IPS-NIHi7 (cell line): ENCODE measurements at regions not wholly inside any gene's neighbourhood (a gene's known extent, or its start where the extent isn't known, plus 50 kb on each side); places are given as distances from the start of the nearest gene placed in this dataset.
A peak's percentile ranks its signal among the peaks of the same experiment; 100 is the strongest.

Source experiments
- DNase-seq: peaks from one replicate; pipeline ENCODE4 v3.0.0; 2012; ENCODE audit warnings: mixed read lengths; ENCODE audit errors: extremely low spot score

DNA sequence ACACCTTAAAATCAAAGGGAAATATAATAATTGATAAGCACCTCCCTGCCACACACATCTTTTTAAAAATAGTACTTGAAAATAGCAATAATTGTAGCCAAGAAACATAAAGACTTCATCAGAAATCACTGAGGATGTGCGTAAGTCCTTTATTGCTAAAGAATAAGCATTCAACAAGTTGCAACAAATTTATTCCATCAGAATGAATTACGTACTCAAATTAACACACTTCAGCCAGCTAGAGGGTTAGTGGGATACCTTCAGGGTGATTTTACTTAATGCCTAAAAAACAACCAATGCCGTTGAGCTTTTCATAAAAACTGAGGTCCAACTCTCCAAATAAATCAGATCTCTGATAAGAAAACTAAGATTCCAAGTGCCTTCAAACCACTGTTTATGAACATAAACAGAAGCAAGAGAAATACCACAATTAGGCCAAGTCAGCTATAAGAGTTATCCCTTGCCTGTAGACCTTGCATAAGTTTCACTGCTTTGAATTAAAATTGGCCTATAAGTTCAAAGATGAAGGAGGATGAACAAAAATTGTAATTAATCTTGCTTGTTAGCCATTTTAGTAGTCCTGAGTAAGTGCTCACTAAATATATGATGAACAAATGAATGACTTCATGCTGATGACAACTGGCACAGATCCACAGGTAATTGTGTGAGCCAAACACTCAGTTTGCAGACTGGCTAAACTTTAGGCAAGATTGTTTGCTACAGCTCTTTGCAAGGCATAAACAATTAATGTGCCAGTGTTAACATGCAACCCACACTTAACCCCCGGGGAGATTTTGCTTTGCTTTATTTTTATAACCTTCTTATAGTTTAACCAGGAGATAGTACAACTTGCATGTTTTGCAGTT, 375.1 kb upstream of the THBS1 start:
- DNase-seq: no peak

DNA sequence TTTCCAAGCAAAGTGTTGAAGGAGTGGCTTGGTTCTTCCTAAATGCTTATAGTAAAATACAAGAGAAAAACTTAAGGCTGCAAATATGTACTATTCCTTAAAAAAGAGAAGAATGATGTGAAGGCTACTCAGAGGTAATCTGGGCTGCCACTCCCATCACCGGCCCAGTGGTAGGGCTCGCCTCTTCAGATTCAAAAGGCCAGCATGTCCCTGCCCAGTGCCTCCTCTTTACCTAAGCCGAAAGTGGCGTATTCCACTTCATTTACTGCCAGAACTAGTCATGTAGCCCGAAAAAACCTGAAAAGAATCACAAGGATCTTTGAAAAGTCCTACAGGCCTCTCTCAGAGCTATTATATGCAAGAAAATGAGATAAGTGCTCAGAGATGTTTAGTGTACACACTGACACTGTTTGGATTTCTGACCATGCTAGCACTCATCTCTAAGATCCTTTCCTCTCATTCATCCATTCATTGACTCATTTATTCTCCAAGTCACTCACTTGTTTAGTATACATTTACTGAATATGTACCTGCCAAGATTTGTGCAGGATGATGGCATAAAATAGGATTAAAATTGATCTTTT, 373.3 kb upstream of the THBS1 start:
- DNase-seq: no peak

DNA sequence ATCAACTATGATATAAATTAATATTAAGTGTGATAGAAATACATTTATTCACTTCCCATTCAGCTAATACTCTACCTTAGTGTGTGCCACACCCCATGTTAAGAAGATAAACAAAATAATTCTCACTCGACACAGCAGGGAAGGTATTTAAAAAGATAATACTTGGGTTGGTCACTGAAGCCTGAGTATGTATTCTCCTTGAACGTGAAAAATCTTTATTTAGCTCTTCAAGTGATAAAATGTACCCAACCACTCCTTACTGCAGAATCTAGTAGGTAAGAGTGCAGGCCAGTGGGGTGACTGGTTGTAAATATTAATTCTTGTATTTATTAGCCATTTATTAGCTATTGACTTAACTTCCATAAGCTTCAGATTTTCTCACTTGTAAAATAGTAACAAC, 372.7 kb upstream of the THBS1 start:
- no peak for DNase-seq

DNA sequence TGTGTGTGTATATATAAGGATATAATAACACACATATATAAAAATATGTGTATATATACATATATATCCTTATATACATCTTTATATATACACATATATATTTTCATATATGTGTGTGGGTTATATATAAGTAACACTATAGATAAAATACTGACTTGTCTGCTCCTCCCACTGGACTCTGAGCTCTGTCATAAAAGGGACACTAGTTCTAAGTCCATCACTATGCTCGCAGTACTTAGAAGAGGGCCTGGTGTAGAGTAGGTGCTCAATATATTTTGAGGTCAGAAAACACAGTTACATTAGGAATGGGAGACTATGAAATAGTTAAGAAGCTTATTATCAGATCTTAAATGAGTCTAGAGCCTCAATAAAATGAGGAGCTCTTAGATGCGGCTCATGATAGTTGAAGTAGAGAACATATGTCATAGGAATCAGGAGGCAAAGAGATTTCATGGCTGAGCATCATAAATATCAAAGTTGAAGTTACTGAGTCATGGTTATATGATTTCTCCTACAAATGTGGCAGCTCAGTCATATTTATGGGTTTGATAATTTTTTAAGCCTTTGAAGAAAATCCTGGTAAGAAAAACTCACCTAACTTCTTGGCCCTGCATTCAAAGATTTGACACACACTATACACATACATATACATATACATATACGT, 371.2 kb upstream of the THBS1 start:
- no peak for DNase-seq

DNA sequence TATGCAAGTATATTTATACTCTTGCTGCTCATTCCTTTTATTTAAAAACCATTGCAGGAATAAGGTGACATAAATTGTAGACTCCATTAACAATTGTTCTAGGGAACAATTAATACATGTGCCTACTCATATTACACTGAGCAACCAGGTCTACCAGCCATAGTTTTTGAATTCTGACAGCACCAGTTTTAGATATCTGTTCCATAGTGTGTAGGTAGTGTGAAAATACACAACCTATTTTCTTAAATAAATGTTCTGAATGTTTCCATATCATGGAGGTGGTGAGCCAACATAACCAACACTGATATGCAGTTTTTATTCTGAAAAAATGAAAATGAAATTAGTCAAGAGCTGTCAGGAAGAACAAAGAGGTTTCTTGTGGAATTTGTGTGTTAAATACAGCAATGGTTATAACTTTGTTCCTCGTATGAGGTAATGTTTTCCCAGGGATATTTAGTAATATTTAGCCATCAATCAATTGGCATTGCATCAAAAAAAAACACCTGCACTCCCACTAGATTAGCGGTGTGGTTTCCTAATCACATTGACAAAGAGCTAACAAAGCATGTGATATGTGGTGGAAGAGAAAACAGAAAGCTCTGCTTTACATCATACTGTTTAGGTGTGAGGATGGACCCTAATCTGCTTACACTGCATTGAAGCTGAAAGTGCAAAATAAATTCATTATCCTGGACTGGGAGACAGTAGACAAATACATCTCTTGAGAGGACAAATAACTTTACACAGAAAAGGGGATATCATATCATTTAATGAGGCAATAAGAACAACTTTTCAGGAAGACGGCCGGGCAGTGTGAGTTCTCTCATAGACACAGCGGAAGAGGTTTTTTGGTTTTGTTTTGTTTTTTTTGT, 369.5 kb upstream of the THBS1 start:
- DNase-seq: no peak

DNA sequence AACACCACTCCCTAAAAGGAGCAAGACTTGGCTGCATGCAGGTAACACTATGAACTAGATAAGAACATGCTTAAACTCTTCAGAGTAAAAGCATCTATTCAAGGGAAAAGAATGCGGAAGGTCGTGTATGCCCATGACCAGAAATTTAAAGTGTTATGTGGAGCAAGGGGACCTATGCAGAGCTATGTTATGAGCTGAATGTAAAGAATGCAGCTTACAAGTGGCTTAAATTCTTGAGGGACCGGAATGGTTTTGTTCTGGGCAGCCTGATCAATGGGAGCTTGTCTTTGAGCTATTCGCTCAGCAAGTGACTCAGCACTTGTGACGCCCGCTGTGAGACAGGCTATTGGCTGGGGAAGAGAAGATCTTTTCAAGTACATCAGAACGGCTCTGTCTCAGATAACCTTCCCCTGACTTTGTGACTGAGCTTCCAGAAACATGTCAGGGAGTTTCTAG, 367.5 kb upstream of the THBS1 start:
- peak; percentile 86 for DNase-seq

DNA sequence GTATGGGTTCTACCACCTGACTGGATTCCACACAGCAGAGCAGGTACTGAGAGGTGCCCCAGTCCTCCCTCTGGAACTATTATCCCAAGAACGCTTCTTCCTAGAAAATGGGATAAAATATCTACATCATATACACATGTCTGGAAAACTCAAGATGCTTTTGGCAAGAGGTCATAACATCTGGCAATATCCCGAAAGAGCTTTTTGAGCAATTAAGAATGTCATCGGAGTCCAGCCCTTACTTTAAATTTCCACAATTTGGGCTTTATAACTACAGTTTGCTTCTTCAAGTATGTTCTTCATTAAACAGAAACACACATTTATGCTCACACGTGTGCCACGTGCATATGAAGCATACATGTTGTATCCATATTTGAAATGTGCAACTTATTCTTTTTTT, 365.9 kb upstream of the THBS1 start:
- no peak for DNase-seq

DNA sequence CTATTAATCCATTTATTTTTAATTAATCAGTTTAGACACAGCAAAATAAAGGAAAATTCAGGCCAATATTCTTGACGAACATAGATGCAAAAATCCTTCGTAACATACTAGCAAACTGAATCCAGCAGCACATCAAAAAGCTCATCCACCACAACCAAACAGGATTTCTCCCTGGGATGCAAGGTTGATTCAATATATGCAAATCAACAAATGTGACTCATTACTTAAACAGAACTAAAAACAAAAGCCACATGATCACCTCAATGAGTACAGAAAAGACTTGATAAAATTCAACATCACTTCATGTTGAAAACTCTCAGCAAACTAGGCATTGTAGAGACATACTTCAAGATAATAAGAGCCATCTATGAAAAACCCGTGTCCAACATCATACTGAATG, 364.1 kb upstream of the THBS1 start:
- no peak for DNase-seq

DNA sequence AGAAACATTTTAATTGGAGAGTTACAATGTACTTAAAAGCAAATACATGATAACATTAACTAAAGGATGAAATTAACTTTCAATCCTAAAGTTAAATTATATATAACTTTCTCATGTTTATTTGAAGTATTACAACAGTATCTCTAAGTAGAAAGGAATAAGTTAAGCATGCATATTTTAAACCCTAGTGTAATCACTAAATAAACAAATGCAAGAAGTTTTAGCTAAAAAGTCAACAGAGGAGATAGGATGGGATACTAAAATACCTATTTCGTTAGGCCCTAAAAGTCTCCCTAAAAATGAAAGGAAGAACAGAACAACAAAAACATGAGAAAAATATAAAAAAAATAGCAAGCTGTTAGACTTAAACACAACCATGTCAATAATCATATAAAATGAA, 361.3 kb upstream of the THBS1 start:
- DNase-seq: no peak

DNA sequence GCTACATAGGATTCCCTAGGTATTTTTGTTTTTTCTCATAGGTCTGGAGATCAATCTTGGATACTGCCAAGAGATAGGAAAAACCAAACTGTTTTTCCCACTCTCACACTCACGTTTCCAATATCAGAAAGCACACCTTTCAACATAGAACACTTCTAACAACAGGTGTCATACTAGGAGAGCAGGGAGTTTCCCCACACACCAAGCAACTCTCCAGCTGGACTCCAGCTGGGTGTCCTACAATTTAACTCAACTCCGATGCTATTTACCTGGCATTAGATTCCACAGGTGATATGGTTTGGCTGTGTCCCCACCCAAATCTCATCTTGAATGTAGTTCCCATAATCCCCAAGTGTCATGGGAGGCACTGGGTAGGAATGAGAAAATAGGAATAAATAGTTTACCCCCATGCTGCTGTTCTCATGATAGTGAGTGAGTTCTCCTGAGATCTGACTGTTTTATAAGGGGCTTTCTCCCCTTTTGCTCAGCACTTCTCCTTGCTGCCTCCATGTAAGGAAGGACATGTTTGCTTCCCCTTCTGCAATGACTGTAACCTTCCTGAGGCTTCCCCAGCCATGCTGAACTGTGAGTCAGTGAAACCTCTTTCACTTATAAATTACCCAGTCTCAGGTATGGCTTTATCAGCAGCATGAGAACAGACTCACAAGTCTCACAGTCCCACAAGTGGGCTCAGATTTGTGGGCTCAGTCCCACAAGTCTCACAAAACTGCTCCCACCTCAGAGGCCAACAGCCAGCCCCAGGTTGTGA, 354.5 kb upstream of the THBS1 start:
- DNase-seq: no peak

DNA sequence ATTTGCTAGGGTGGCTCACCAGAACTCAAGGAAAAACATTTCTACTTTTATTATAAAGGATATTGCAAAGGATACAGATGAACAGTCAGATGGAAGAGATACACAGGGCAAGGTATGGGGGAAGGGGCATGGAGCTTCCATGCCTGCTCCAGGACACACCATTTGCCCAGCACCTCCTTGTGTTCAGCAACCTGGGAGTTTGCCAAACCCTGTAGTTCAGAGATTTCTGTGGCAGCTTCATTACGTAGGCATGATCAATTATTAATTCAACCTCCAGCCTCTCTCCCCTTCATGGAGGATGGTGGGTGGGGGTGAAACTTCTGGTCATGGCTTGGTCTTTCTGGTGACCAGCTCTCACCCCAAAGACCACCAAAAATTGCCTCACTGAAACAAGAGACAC, 353.9 kb upstream of the THBS1 start:
- no peak for DNase-seq

DNA sequence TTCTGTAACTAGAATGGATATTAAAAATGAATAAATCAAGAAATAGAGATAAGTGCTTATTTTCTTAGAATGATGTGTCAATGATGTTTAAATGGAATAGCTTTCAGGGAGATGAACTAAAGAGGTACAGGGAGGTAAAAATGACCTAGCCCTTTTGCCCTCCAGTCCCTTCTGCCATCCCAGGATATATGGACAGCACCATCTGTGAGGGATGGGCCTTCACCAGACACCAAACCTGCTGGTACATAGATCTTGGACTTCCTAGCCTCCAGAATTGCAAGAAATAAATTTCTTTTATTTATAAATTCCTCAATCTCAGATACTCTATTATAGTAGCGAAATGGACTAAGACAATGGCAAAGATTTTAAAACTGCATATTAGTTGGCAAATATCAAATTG, 352.0 kb upstream of the THBS1 start:
- no peak for DNase-seq

DNA sequence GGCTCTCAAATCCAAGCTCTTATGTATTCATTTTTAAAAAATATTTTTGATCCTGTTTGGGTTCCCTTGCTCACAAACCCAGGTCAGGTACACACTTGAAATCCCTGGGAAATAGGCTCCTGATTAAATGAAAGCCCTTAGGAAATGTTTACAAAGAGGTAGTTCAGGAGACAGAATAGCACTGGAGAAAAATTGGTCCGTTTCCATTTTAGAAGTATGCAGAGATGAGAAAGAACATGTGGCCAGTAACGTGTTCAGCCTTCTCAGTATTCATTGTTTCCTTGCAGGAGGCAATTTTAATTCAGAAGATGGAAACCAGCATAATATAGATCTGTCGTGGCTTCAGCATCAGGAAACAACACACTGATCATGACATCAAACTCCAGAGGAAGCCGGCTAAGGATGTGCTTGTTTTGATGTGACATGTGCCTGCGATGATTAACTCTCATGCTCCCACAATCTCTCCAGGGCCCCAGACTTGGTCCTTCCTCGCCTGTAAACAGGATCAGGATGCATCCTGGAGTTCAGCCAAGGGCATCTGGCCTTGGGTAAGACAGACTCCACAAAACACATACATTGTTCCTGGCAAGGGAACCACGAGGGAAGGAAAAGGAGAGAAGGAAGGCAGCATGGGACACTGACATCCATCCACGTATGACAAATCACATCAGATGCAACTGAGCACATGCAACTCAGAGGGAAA, 350.5 kb upstream of the THBS1 start:
- DNase-seq: no peak

DNA sequence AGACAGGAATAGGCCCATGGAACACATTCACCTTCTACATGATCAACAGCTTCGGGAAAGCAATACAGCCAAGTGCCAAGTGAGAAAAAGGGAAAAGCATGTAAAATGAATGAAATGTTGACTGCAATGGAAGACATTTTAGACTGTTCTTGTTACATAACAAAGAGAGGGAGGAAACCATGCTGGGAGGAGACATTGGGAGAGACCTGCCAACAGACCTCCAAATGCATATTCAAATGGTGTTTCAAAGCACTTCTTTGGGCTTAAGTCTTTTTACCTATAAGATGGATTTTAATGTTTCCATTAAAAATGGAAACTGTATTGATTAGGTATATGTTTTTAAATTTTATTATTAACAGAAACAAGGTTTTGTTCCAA, 350.0 kb upstream of the THBS1 start:
- DNase-seq: no peak

DNA sequence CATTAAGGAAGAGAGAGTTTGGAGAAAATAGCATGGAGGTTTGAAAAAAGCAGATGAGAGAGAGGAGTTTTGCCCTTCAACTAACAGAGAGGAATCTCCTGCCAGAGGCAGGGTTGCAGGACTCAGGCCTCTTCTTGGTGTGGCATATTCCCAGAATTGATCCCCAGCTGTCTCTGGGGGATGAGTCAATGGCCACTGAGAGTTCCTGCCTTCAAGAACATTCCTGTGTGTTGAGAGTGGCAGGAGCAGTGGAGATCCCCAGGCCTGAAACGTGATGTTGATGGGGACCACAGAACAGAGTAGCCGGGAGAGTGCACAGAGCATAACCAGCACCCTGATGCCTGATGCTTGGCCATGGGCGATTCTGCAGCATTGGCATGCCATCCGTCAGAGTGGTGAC, 348.4 kb upstream of the THBS1 start:
- peak; percentile 31 for DNase-seq

DNA sequence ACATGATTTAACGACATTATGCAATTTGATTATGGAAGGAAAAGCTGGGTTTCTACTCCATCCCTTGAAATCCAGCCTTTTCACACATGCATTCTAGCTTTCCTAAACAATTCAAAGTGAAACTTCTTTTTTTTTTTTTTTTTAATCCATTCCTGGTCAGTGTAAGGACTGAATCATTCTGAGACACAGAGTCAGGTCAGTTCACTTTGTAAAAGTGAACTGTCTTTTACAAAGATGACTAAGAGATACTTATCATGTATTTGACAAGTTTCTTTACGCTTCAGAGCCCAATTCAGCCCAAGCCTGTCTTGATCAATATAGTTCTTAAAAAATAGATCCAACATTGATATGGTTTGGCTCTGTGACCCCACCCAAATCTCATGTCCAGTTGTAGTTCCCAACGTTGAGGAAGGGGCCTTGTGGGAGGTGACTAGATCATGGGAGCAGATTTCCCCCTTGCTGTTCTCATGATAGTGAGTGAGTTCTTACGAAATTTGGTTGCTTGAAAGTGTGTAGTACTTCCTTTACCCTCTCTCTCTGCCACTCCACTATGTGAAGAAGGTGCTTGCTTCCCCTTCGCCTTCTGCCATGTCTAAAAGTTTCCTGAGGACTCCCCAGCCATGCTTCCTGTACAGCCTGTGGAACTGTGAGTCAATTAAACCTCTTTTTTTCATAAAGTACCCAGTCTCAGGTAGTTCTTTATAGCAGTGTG, 345.6 kb upstream of the THBS1 start:
- DNase-seq: no peak

DNA sequence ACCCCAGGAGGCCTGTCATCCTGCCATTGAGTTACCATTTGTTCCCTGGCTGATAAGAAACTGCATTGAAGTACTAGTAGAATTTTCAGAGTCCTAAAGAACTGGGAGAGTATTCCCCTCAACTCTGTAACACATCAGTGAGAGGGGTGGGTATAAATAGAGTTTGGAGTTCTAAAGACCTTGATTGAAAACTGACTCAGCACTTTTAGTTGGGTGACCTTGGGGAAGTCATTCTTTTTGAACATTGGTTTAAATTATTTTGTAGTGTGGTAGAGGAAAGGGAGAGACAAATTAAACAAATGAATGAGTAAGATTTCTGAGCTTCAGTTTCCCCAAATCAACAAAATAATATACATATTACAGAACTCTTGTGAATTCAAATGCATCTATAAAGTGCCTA, 344.5 kb upstream of the THBS1 start:
- DNase-seq: no peak

DNA sequence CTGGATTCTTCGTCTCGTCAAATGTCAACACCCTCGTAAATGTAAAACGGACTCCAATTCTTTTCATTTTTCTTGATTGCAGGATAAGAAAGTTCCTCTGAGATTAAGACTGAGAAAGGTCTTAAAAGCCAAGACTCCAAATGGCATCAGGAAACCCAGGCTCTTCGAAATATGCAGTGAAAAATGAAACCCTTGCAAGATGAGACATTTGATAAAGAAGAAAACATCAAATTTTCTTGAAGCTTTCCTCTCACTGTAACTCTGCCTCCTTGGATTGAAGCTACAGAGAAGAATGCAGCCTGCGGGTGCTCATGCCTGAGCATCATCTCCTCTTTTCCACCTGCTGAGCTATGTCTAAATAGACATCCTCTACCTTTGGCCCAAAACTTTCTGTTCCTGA, 342.4 kb upstream of the THBS1 start:
- no peak for DNase-seq

DNA sequence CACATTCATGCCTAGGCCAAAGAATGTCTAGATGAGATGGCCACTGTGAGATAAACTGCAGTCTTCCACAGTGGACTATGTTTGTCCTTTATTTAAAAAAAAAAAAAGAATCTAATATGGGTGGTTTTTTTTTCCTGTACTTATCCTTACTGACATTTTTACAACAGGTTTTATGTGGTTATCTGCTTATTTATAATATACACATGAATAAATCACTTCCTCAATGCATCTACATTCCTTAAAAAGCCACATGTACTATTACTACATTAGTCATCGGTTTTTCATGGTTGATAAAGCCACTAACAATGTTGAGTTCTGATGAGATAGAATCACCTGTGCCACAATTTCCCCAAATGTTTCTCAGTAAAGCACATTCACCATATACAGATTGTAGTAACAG, 341.3 kb upstream of the THBS1 start:
- DNase-seq: no peak

DNA sequence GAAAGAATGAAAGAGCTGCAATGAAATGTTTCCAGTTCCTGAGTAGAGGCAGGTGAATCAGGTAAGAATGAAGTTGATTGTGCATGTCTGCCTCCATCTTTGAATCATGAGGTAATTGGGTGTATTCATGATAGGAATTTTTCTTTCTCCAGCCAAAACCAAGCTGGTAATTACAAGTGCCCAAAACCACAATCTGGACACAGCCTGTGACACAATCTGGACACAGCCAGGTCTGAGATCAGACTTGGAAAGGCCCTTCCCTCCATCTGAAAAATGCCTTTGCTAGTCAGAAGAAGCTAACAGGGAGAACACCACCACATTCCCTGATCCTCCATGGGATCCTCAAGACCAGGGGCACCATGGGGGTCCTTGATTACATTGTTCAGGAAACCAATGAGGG, 338.5 kb upstream of the THBS1 start:
- DNase-seq: no peak
